ENCODE measurements at regions not wholly inside any gene's neighbourhood (a gene's known extent, or its start where the extent isn't known, plus 50 kb on each side); places are given as distances from the start of the nearest gene placed in this dataset.

GRCh38 chr5:106610041-106610440, 1060.7 kb downstream of the EFNA5 start:
- no peak for TF ChIP-seq CTCF (IDR thresholded peaks at IDR 0.05; ENCODE audit: low read depth, low read length, missing control alignments)
- H3K4me3 ChIP-seq (ENCODE audit: low read depth, low read length): no peak overlapping the region
- no peak for DNase-seq (ENCODE audit: low read depth)
- in situ Hi-C loops (cut with HindIII; ENCODE audit: low sequenced_read_pairs): no loop called here

GRCh38 chr5:106601620-106602019, 1069.1 kb downstream of the EFNA5 start:
- TF ChIP-seq CTCF (IDR thresholded peaks at IDR 0.05; ENCODE audit: low read depth, low read length, missing control alignments): no peak
- in situ Hi-C loops (cut with HindIII; ENCODE audit: low sequenced_read_pairs): no loop called here
- H3K4me3 ChIP-seq (ENCODE audit: low read depth, low read length): no peak overlapping the region
- no peak for DNase-seq (ENCODE audit: low read depth)

- no peak overlapping the region for H3K4me3 ChIP-seq (ENCODE audit: low read depth, low read length)
- TF ChIP-seq CTCF (IDR thresholded peaks at IDR 0.05; ENCODE audit: low read depth, low read length, missing control alignments): no peak
- no peak for DNase-seq (ENCODE audit: low read depth)
- in situ Hi-C loops (cut with HindIII; ENCODE audit: low sequenced_read_pairs): no loop called here
Measured at GRCh38 chr5:106600803-106601202, 1069.9 kb downstream of the EFNA5 start.

GRCh38 chr5:106595864-106596263, 1074.9 kb downstream of the EFNA5 start:
- no peak overlapping the region for H3K4me3 ChIP-seq (ENCODE audit: low read depth, low read length)
- no peak for TF ChIP-seq CTCF (IDR thresholded peaks at IDR 0.05; ENCODE audit: low read depth, low read length, missing control alignments)
- in situ Hi-C loops (cut with HindIII; ENCODE audit: low sequenced_read_pairs): no loop called here
- DNase-seq (ENCODE audit: low read depth): no peak

GRCh38 chr5:106584268-106584667, 1086.5 kb downstream of the EFNA5 start:
- H3K4me3 ChIP-seq (ENCODE audit: low read depth, low read length): no peak overlapping the region
- in situ Hi-C loops (cut with HindIII; ENCODE audit: low sequenced_read_pairs): no loop called here
- no peak for DNase-seq (ENCODE audit: low read depth)
- TF ChIP-seq CTCF (IDR thresholded peaks at IDR 0.05; ENCODE audit: low read depth, low read length, missing control alignments): no peak

GRCh38 chr5:106578736-106579135, 1092.0 kb downstream of the EFNA5 start:
- TF ChIP-seq CTCF (IDR thresholded peaks at IDR 0.05; ENCODE audit: low read depth, low read length, missing control alignments): no peak
- DNase-seq (ENCODE audit: low read depth): no peak
- no peak overlapping the region for H3K4me3 ChIP-seq (ENCODE audit: low read depth, low read length)
- in situ Hi-C loops (cut with HindIII; ENCODE audit: low sequenced_read_pairs): no loop called here

GRCh38 chr5:106574820-106575219, 1095.9 kb downstream of the EFNA5 start:
- DNase-seq (ENCODE audit: low read depth): no peak
- in situ Hi-C loops (cut with HindIII; ENCODE audit: low sequenced_read_pairs): no loop called here
- TF ChIP-seq CTCF (IDR thresholded peaks at IDR 0.05; ENCODE audit: low read depth, low read length, missing control alignments): no peak

More at GRCh38 chr5:106574820-106575219, 1095.9 kb downstream of the EFNA5 start:
- H3K4me3 ChIP-seq (ENCODE audit: low read depth, low read length): no peak overlapping the region
